ENCODE measurements at regions not wholly inside any gene's neighbourhood (a gene's known extent, or its start where the extent isn't known, plus 50 kb on each side); places are given as distances from the start of the nearest gene placed in this dataset.

- TF ChIP-seq CTCF (IDR thresholded peaks at IDR 0.05) (no peak), POLR2A (IDR thresholded peaks at IDR 0.05) (no peak)
These were observed 242.9 kb downstream of the HAUS1 start for GRCh38 chr18:46346896-46347630.

All from thyroid gland (tissue), 4 donors.